ENCODE measurements at regions not wholly inside any gene's neighbourhood (a gene's known extent, or its start where the extent isn't known, plus 50 kb on each side); places are given as distances from the start of the nearest gene placed in this dataset.

DNA sequence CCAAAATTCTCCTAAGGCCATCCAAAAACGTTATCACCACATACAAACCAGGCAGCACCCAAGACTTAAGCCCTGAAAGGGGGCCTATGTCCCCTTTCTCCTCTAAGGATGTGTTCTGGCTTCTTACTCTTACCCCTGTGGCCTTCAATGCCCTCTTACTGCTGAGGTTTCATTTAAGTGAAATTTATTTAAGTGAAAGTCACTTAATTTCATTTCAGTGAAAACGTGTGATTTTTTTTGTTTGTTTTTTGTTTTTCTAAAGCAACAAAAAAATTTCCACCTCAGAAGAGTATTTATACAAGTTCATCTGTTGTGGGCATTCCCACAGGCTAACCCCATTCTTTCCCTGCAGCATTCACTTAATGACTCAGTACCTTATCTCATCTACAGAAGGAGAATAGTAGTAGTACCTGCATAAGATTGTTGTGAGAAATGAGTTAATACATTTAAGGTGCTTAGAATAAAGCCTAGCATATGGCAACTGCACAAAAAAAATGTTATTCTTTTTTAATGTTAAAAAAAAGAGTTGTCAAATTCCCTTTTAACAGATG, 220.6 kb downstream of the CHRM3 start:
- DNase-seq, result no peak

DNA sequence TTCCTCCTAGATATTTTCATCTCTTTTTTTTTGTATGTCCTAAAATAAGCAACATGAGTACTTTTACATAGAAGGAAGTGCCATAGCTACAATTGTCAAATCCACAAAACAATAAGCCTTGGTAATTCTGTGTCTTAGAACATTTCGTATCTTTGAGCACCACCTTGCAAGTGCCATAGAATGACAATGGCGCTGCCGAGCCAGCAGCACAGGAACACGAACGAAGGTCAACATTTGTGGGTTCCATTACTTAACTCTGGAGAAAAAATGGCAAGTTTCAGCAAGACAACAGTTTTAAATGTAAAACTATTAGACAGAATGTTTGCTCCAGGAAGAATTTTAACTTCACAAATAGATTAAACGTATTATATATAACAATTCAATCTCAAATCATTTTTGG, 222.1 kb downstream of the CHRM3 start:
- DNase-seq, result no peak

DNA sequence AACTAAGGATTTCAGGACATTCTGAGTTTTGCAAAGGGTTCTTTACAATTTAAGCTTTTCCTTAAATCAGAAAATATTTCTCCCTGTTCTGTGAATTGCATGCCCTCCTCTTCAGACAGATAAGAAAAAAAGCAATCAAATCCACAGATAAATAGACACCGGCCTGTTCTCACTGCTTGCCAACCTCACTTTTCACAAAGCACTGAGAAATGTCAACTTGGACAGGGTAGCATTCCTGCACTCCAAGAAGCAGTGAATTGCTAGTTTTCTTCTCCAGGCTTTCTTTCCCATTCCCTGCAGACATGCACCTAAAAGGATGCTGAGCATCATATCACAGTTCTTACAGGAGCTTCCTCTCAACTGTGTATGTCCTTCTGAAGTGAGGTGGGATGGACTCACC, 226.0 kb downstream of the CHRM3 start:
- no peak for DNase-seq

DNA sequence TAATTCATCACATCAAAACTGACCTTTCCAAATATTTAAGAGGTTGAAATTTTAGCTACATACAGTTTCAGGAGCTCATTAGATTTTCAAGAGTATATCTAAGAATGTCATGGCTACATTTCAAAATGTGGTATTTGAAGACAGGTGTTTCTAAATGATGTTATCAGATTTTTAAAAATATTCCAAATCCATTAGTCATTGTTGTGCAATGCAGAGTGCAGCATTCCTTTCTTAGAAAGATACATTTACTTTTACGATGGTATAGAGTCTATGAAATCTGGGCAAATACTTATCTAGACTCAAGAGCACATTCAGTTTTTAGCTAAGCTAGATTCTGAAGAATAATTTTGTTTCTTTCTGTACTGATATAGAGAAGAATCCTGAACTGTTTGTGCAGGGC, 230.3 kb downstream of the CHRM3 start:
- DNase-seq, result no peak

DNA sequence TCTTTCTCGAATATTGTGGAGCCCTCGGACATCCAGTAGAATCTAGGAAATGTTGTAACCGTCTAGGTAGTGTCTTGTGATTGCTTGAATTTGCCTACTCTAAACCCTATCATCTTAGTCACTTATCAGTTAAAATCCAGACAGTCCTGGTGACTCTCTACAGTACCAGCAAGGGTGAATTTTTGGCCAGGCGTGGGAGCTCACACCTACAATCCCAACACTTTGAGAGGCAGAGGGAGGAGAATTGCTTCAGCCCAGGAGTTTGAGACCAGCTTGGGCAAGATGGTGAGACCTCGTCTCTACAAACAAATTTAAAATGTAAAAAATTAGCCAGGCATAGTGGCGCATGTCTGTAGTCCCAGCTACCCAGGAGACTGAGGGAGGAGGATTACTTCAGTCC, 230.9 kb downstream of the CHRM3 start:
- no peak for DNase-seq

DNA sequence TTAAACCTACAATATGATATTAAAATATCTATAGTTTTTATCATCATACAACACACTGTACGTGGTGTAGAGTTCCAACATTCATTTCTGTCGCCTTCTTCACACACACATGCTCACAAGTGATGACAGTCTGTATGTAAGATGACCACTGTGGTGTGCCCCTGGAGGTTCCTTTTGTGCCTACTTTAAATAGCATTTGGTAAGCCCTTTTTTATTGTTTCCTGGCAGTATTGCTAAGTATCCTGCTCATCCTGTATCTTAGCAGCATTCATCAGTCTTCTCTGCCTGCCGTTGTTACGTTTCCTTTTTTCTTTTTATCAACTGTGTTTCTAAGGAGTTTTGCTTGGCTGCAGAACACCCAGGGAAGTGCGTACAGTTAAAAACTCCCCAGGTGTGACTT, 231.4 kb downstream of the CHRM3 start:
- no peak for DNase-seq

DNA sequence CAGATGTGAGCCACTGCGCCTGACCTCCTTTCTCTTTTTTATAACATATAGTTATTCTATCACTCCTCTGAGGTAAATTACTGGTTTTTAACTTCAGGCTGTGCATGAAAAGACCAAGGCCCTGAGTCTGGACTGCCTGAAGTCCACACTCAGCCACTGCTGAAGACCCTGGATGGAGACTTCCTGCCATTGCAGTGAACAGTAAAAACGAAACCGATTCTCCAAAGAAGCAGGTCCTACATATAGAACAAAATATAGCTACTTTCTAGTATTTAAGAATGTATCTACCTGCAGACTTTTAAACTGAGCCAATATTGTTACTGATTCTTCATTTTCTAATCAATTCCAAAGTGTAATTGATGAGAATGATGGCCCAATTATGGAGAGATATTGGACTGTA, 232.8 kb downstream of the CHRM3 start:
- DNase-seq, result no peak

DNA sequence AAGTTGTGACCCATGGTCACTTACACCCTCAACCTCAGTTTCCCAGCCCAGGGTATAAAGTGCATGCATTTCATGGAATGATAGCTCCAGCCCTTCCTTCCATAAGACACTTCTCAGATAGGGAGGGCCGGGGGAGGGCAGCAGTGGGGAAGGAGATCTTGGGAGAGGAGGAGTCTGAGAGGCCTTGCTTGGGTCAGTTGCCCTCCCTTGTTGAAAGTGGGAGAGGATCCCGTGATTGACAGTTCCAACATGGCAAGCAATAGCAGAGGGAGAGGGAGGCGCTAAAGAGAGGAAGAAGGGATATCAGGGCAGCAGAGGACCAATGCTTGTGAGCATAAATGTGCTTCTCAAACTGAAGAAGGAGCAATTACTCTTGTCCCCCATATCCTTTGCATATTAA, 244.4 kb downstream of the CHRM3 start:
- no peak for DNase-seq

DNA sequence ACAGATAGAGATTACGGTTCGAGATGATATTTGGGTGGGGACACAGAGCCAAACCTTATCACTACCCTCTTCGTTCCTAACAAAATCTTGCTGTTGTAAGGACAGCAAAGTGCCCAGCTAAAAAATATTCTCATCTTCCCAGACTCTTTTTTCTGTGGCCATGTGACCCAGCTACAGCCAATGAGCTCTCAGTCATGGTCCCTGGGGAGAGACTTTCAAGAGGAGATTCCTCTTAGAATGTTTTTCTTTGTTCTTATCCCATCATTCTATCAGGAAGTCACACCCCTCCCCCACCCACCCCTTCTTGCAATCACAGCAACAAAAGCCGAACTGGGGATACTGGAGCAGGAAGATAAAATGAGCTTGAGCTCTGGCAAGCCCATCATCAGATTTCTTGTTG, 247.1 kb downstream of the CHRM3 start:
- DNase-seq, result no peak

DNA sequence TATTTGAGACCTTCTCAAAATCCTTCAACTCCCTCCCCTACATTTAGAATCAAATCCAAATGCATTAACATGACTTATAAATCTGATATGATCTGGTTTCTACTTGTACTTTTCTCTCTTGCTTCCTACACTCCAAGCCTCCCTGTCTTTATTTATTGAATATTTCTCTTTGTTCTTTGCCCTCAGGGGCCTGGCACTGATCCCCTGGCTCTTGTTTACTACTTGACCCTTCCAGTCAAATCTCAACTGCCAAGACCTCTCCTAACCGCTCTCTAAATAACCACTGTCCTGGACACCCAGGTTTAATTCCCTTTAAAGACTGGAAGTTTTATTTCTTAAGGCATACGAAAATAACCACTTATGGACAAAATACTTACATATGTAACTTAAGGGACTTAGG, 248.9 kb downstream of the CHRM3 start:
- DNase-seq, result no peak

DNA sequence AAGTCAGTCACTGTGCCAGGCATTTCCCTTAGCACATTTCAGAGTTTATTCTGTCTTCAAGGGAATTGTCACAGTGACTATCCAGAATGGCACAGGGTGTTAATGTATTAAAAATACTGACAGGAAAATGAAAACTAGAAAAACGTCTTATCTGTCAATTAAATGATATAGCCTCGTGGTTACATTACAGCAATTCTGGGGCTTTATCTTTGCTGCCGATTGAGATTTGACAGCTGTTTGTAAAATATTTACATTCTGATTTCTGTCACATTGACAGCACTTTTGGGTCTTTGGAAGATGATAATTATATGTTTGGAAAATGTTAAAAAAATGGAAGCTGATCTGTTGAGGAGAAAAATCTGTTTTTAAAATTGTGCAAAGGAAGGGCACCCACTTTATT, 250.0 kb downstream of the CHRM3 start:
- DNase-seq, result no peak

DNA sequence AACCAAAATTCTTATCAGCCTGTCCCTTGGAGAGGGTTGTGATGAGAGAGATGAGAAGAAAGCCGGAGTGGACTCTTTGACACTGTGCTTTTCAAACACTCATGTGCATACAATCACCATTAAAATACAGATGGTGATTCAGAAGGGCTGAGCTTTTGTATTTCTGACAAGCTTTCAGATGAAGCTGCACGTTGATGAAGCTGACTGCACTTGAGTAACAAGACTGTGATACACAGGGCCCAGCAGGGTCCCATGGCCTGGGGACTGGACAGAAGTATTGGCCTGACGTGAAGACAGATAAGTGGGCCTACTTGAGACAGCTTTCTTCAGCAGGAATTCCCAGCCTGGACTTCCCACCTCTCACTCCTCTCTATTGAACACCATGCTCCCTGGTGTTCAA, 258.2 kb downstream of the CHRM3 start:
- no peak for DNase-seq

DNA sequence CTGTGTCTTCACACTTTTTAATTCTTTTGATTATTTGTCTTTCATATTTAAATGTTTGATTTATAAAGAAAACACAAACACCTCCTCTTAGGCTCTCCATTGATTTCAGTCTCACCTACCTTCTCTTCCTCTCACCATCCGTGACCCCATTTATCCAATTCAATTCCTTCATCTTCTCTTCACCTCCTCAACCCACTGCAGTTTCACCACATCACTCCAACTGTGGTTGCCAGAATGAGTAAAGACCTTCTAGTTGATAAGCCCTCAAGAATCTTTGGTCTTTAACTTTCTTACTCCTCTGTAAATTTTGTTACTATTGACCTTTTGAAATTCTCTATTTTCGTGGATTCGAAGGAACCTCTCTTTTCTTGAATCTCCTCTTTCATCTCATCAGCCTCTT, 260.7 kb downstream of the CHRM3 start:
- no peak for DNase-seq

DNA sequence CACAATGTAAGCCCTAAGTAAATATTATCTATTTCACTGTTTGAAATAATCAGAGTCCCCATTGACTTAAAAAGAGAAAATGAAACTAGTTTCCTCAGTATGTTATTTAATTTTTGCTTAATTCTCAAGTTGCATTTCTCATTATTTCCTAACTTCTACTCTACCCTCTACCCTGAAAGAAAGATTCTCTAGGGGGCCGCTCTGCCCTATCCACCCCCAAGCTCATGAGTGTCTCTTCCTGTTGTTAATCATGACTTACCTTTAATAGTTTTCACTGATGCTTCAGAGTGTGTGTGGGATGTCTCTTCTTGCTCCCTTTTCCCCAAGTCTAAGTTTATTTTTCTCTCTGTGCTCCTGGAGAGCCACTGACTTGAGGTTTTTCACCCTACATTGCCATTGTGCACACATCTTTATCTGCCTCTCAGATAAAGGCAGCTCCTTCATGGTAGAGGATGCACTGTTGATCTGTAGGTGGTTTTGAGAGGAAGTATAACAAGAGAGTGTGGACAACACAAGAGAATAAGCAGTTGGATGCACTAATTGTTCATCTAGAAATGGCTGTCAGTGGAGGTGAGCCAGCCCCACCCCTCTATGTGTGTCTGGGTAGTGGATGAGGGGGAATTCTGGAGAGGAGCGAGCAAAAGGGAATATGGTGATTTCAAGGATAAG, 261.7 kb downstream of the CHRM3 start:
- no peak for DNase-seq

DNA sequence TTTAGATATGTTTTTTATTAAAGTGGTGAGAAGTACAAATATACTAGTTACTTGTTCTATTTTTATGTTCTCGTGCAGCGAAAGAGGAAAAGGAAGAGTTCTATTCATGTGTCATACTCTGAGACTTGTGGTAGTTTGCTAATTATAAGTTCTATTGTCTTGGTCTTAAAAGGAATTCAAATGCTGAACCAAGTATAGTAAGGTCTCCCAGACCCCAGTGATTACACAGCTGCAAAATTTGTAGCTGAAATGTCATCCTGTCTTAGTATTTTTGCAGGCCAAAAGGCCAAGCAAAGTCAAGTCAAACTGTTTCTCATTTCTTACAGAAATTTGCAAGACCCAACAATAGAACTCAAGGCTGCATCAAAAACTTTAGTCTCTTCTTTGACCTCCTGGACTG, 268.7 kb downstream of the CHRM3 start:
- DNase-seq, result no peak

DNA sequence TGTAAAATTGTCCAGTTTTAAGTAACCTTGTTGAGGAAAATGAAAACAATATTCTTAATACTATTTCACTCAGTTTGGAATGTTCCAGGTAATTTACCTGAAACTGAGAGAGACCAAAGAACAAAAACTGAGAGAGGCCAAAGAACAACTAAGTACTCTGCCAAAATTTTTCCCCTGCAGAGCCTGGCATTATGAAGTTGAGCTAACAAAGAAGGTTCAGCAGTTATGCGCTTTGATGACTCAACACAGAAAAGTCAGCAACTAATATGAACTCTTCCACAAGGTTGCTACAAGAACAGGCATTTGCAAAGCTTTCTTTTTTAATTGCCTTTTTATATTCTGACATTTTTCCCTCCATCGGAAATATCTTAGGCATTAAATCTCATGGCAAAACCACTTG, 270.9 kb downstream of the CHRM3 start:
- DNase-seq, result no peak

DNA sequence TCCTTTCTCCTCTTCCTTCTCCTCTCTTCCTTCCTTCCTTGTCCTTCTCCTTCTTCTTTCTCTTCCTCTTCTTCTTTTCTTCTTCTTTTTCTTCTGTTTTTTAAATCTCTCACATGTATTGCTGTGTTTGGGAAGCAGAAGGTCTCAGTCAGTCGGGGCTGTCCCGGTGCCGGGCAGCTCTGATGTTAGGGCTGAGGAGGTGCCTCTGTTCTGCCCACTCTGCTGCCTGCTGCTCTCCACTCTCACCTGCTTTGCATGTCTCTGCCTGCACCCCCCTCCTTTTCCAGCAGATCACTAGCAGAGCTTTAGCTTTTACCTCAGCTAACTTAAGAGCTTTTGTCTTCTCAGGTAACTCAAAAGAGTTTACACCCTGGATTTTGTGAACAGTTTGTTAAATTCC, 276.6 kb downstream of the CHRM3 start:
- no peak for DNase-seq

DNA sequence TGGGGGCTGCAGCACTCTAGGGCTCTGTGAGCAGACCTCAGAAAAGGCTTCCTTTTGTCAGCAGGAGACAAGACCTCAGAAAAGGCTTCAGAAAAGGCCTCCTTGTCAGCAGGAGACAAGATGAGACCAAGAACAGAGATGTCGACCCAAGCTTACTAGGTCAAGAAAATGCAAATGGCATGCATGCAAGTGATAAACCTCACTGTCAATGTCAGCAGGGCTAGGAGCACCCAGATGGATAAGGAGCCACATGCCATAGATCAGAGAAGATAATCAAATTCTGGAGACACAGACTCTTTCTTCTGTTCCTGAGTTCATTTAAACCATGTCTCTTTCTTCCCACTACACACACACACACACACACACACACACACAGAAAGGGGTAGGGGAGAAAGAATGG, 285.9 kb downstream of the CHRM3 start:
- DNase-seq, result no peak

DNA sequence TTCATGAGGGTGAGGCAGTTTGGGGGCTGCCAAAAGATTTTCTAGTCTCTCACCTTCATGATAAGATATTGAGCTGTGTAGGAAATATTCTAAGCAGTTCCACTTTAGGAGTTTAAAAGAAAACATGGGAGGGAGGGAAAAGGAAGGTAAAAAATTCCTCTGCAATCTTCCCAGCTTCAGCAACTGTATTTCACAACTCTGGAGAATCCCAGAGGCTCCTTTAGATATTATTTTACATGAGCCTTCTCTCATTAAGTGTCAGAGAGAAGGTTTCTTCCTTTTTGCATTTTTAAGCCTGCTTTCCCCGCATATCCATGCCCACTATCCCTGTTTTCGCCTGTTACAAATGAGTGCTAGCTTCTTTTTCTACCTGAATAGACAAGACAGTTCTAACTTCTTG, 289.4 kb downstream of the CHRM3 start:
- DNase-seq, result no peak

DNA sequence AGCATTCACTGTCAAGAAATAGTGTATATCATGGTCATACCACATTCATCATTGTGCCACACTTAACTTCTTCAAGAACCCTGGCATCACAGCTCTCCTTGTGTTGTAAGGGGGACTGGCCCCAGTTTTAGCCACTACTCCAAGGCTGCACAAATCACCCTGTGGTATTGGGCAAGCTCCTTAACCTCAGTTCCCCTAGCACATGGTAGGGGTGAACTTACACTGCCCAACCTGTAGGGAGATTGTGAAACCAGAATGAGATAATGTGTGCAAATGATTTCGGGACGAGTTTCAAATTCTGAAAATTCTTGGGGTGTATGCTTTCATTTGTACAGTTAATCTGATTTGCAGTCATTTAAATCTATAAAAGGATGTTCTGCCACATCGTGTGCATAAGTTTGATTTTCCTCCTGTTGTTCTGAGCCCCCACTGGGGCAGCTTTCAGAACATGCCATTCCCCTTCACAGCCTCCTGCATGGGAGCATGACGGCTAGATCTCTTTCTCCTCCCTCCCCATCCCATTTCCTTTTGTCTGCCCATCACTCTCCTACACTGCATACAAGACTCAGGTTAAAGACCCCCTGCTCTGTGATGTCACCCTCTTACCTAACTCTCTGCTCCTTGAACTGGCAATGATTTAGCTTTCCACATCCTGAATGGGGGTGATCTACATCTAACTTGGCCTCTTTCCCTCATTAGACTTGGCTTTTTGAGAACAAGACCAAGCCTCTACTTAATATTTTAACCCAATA, 290.3 kb downstream of the CHRM3 start:
- DNase-seq, result no peak

DNA sequence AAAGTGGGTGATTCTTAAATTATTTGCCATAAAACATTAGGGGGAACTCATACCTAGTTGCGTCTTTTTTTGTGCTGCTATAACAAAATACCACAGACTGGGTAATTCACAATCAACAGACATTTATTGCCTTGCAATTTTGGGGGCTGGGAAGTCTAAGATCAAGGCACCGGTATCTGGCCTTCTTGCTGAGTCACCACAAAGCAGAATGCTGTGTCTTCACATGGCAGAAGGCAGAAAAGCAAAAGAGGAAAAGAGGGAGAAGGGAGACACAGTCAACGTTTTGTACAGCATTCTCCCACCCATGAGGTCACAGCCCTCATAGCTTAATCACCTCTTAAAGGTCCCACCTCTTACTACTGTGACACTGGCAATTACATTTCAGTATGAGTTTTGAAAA, 291.0 kb downstream of the CHRM3 start:
- no peak for DNase-seq

DNA sequence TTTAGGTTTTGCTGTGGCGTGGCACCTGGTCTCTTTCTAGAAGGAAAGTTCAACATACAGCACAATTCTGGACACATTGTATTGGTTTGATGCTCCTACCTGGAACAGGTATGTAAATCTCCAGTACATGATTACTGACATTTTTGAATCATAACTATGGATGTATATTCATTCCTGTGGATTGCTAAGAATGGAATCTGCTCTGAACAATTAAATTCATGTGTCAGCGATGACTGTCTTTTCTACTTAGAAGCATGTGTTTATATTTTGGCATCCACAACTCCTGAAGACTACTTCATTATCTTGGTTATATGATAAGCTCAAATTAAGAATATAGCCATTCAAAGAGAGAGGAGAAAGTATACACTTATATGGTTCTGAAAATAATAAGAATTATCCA, 291.8 kb downstream of the CHRM3 start:
- DNase-seq, result no peak

DNA sequence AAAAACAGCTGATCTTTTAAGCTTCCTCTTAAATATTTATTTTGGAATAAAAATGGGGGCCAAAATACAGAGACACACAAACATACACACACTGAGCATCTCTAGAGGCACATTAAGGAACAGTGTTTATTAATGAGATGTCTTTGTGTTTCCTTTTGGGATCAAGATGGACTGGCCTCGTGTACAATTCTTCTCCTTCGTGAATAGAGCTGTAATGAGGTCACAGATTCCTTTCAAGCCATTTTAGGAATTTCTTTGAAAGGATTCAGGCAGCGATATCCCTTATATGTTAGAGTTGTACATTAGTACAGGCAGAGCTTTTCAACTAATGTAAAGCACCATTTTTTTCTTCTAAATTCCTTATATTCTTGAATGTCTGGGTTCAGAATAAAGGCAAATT, 295.7 kb downstream of the CHRM3 start:
- no peak for DNase-seq

DNA sequence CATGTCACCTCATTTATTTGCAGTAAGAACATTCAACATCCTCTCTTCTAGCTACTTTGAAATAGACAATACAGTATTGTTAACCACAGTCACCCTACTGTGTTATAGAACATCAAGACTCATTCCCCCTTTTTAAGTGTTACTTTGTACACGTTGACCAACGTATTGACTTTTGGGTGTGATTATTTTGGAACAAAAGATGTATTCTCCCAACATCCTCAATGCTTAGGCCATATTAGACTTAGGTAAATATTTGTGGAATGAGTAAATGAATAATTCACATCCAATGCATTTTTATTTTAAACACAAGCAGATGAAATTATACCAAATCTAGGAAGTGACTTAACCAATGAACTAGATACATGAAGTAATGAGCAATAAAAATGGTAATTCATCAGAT, 296.6 kb downstream of the CHRM3 start:
- no peak for DNase-seq

DNA sequence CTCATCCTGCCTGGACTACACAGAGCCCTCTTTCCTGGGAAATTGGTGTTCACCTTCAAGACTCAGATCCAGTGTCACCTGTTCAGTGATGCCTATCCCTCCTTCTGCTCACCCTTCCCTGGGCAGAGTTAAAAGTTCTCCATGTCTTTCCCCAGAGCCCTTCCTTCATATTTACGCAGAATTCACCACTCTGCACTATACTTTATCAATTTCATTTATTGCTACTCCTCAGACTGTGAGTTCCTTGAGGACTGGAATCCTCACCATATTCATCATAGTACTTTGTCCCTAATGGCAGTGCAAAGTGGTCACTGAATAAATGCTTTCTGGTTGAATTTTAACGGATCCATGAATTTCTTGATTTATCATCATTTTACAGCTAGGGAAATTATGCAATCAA, 300.0 kb downstream of the CHRM3 start:
- DNase-seq, result no peak
